H9 (cell line): ENCODE measurements at regions not wholly inside any gene's neighbourhood (a gene's known extent, or its start where the extent isn't known, plus 50 kb on each side); places are given as distances from the start of the nearest gene placed in this dataset.

Experiments used
- DNase-seq: peaks from one replicate; pipeline ENCODE4 v3.0.0-alpha.2; 2017
- H2AFZ ChIP-seq: one replicate; pipeline ENCODE4 v1.6.1; 2013; ENCODE audit warnings: mild to moderate bottlenecking, low read length, control low read depth, moderate library complexity
- H2AK5ac ChIP-seq: 2 replicates; pipeline ENCODE4 v1.6.1; 2013; ENCODE audit warnings: low read length, control low read depth, mixed read lengths; ENCODE audit not compliant: insufficient read length
- H2BK120ac ChIP-seq: one replicate; pipeline ENCODE4 v1.6.1; 2013; ENCODE audit warnings: low read depth, mild to moderate bottlenecking, low read length, control low read depth, inconsistent platforms; ENCODE audit not compliant: poor library complexity, severe bottlenecking
- H2BK12ac ChIP-seq: 2 replicates; pipeline ENCODE4 v1.6.1; 2013; ENCODE audit warnings: low read length, control low read depth, mixed read lengths, low read depth; ENCODE audit not compliant: insufficient read length
- H2BK15ac ChIP-seq: 2 replicates; pipeline ENCODE4 v1.6.1; 2013; ENCODE audit warnings: low read depth, low read length, control low read depth
- H2BK20ac ChIP-seq: one replicate; pipeline ENCODE4 v1.6.1; 2013; ENCODE audit warnings: low read depth, mild to moderate bottlenecking, low read length, control low read depth, inconsistent platforms; ENCODE audit not compliant: poor library complexity, severe bottlenecking
- H2BK5ac ChIP-seq: 2 replicates; pipeline ENCODE4 v1.6.1; 2013; ENCODE audit warnings: low read length, control low read depth, mixed read lengths; ENCODE audit not compliant: insufficient read length
- H3K14ac ChIP-seq: 2 replicates; pipeline ENCODE4 v1.6.1; 2013; ENCODE audit warnings: low read length, control low read depth; ENCODE audit not compliant: insufficient read depth
- H3K18ac ChIP-seq: 2 replicates; pipeline ENCODE4 v1.6.1; 2013; ENCODE audit warnings: low read depth, mild to moderate bottlenecking, mixed read lengths, low read length, control low read depth; ENCODE audit not compliant: insufficient read length
- H3K23ac ChIP-seq: 2 replicates; pipeline ENCODE4 v1.6.1; 2013; ENCODE audit warnings: low read length, control low read depth, mixed read lengths, low read depth; ENCODE audit not compliant: insufficient read length
- H3K23me2 ChIP-seq: 2 replicates; pipeline ENCODE4 v1.6.1; 2013; ENCODE audit warnings: low read depth, mild to moderate bottlenecking, mixed read lengths, low read length, control low read depth; ENCODE audit not compliant: insufficient read length, poor library complexity, severe bottlenecking
- H3K27ac ChIP-seq: 2 replicates; pipeline ENCODE4 v1.5.1; 2013; ENCODE audit warnings: low read length, control low read depth, mixed read lengths, low read depth; ENCODE audit not compliant: insufficient read length
- H3K27me3 ChIP-seq: 2 replicates; pipeline ENCODE4 v1.6.1; 2013; ENCODE audit warnings: low read length, control low read depth, inconsistent platforms; ENCODE audit not compliant: insufficient read depth
- H3K4ac ChIP-seq: 2 replicates; pipeline ENCODE4 v1.6.1; 2013; ENCODE audit warnings: low read depth, mild to moderate bottlenecking, control low read depth, inconsistent platforms, low read length, moderate library complexity
- H3K4me1 ChIP-seq: 2 replicates; pipeline ENCODE4 v1.6.1; 2013; ENCODE audit warnings: low read length, control low read depth, inconsistent platforms; ENCODE audit not compliant: insufficient read depth
- H3K4me2 ChIP-seq: 2 replicates; pipeline ENCODE4 v1.6.1; 2013; ENCODE audit warnings: low read length, control low read depth, mixed read lengths; ENCODE audit not compliant: insufficient read length, insufficient read depth
- H3K56ac ChIP-seq: 2 replicates; pipeline ENCODE4 v1.6.1; 2013; ENCODE audit warnings: low read depth, mild to moderate bottlenecking, mixed read lengths, low read length, control low read depth; ENCODE audit not compliant: insufficient read length
- H3K79me1 ChIP-seq: 2 replicates; pipeline ENCODE4 v1.6.1; 2013; ENCODE audit warnings: low read depth, mild to moderate bottlenecking, moderate library complexity, low read length, control low read depth, inconsistent platforms; ENCODE audit not compliant: insufficient read depth, poor library complexity, severe bottlenecking
- H3K79me2 ChIP-seq: 2 replicates; pipeline ENCODE4 v1.6.1; 2013; ENCODE audit warnings: low read length, control low read depth, inconsistent platforms; ENCODE audit not compliant: insufficient read depth
- H3K9ac ChIP-seq: 2 replicates; pipeline ENCODE4 v1.6.1; 2013; ENCODE audit warnings: low read length, control low read depth, mixed read lengths; ENCODE audit not compliant: insufficient read length; ENCODE audit errors: extremely low read depth
- H3K9me3 ChIP-seq: one replicate; pipeline ENCODE4 v1.6.1; 2013; ENCODE audit warnings: low read depth, low read length, inconsistent platforms; ENCODE audit not compliant: control insufficient read depth
- H3T11ph ChIP-seq: one replicate; pipeline ENCODE4 v1.6.1; 2013; ENCODE audit warnings: mild to moderate bottlenecking, low read length, control low read depth, inconsistent platforms
- H4K20me1 ChIP-seq: one replicate; pipeline ENCODE4 v1.6.1; 2013; ENCODE audit not compliant: control insufficient read depth, insufficient read length, insufficient read depth
- H4K5ac ChIP-seq: 2 replicates; pipeline ENCODE4 v1.6.1; 2013; ENCODE audit warnings: low read depth, mild to moderate bottlenecking, mixed read lengths, low read length, control low read depth; ENCODE audit not compliant: insufficient read length
- H4K8ac ChIP-seq: replicated peaks from 2 replicates; pipeline ENCODE4 v1.6.1; 2013; ENCODE audit warnings: low read length, control low read depth, mixed read lengths, low read depth; ENCODE audit not compliant: insufficient read length
- H4K91ac ChIP-seq: 2 replicates; pipeline ENCODE4 v1.6.1; 2013; ENCODE audit warnings: low read depth, mild to moderate bottlenecking, moderate library complexity, mixed read lengths, low read length, control low read depth; ENCODE audit not compliant: insufficient read length
- H3K27ac Mint-ChIP-seq, 3 experiments: 2 replicates in 2 of 3; 3 replicates in 1 of 3; pipeline ENCODE4 v1.8.0; 2020 to 2021; ENCODE audit warnings: mixed read lengths in 3 of 3, mild to moderate bottlenecking in 1 of 3, moderate library complexity in 1 of 3
- H3K27me3 Mint-ChIP-seq: 2 replicates; pipeline ENCODE4 v1.8.0; 2021; ENCODE audit warnings: low read depth, mild to moderate bottlenecking, moderate library complexity, mixed read lengths
- H3K36me3 Mint-ChIP-seq, 3 experiments: 2 replicates in 2 of 3; 3 replicates in 1 of 3; pipeline ENCODE4 v1.8.0; 2020 to 2021; ENCODE audit warnings: low read depth in 3 of 3, mixed read lengths in 3 of 3; ENCODE audit not compliant: insufficient read depth in 1 of 3
- H3K4me1 Mint-ChIP-seq, 2 experiments: 2 replicates each; pipeline ENCODE4 v1.8.0; 2020; ENCODE audit warnings: mixed read lengths in 2 of 2
- H3K4me3 Mint-ChIP-seq, 2 experiments: 2 replicates in 1 of 2; 3 replicates in 1 of 2; pipeline ENCODE4 v1.8.0; 2020 to 2021; ENCODE audit warnings: mild to moderate bottlenecking in 2 of 2, mixed read lengths in 2 of 2, moderate library complexity in 1 of 2
- H3K9me3 Mint-ChIP-seq, 2 experiments: 2 replicates in 1 of 2; 3 replicates in 1 of 2; pipeline ENCODE4 v1.8.0; 2020; ENCODE audit warnings: mild to moderate bottlenecking in 2 of 2, mixed read lengths in 2 of 2, moderate library complexity in 1 of 2
- whole genome bisulfite sequencing: extraction: QIAGEN DNeasy Blood & Tissue Kit; methylation state at CpG from one replicate; pipeline ENCODE4 v1.1.7; 2013; ENCODE audit warnings: missing lambda C conversion rate, low lambda C conversion rate, mixed read lengths; ENCODE audit not compliant: insufficient read length; ENCODE audit errors: extremely low coverage; 5-methylcytosine and 5-hydroxymethylcytosine counted together
- TF ChIP-seq, protein P1 (sequence below): fragments of 200-600 bp; sonication (generic); conservative IDR thresholded peaks from 3 replicates; pipeline ENCODE4 v1.8.0; 2021; ENCODE audit warnings: antibody characterized with exemption, mild to moderate bottlenecking

DNA sequence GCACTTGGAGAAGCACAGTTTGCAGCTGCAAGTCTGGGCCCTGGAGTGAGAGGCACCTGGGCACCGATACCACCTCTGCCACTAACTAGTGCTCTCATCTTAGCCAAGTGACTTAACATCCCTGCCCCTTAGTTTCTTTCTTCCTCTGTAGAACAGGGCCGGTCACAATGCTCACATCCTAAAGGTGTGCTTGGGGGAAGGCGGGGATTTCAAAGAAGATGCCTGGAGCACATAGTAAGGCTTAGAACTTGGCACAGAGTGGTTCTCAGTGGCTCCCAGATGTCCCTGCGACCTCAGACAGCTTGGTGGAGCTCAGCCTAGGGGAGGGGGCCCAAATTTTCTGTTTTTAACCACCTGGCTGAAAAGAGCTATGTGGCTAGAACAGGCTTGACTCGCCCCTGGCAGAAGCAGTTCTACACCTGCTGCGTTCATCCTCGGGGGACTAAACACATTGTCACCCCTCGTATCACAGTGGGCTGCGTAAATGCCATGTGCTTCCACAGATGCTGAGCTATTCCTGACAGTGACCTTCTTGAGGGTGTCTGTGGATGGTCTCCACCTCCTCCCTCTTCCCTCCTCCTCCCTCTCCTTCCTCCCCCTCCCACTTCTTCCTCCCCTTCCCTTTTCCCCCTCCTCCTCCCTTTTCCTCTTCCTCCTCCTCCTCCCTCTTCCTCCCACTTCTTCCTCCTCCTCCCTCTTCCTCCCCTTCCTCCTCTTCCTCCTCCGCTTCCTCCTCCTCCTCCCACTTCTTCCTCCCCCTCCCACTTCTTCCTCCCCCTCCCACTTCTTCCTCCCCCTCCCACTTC lies 112.1 kb downstream of the PHETA1 start:
- no peak overlapping the region for H4K8ac ChIP-seq
- Mint-ChIP-seq H3K9me3 (no peaks in the 10 kb centered on the region), H3K4me1 (peaks cover 0 to 4% of the 10 kb centered on the region in 2 experiments; a peak in 1 of 4 replicates), H3K27me3 (peaks cover 2% of the 10 kb centered on the region), H3K27ac (no peak overlapping the region), H3K36me3 (no peaks in the 10 kb centered on the region; a peak in 1 of 7 replicates), H3K4me3 (no peak overlapping the region)
- H3K4me2 ChIP-seq = no peak overlapping the region
- no peak overlapping the region for H2BK20ac ChIP-seq
- no peaks in the 10 kb centered on the region for H3K4me1 ChIP-seq
- WGBS = 100% methylated on average over 1 of the region's 10 CpGs
- no peak overlapping the region for H3K4ac ChIP-seq
- H2BK5ac ChIP-seq = no peak overlapping the region
- no peak for DNase-seq
- H4K20me1 ChIP-seq = no peaks in the 10 kb centered on the region
- no peak overlapping the region for H2AK5ac ChIP-seq
- H3K14ac ChIP-seq = no peak overlapping the region
- no peaks in the 10 kb centered on the region for H3K79me1 ChIP-seq
- no peak overlapping the region for H3K23ac ChIP-seq
- H4K5ac ChIP-seq = no peak overlapping the region
- H3T11ph ChIP-seq = no peak overlapping the region
- H3K9ac ChIP-seq = no peak overlapping the region
- H3K18ac ChIP-seq = no peak overlapping the region
- H2AFZ ChIP-seq = no peak overlapping the region
- H2BK120ac ChIP-seq = no peak overlapping the region
- H3K9me3 ChIP-seq = no peaks in the 10 kb centered on the region
- H3K56ac ChIP-seq = no peak overlapping the region
- no peak overlapping the region for H2BK15ac ChIP-seq
- H3K27ac ChIP-seq = no peak overlapping the region
- TF ChIP-seq, protein P1, sequence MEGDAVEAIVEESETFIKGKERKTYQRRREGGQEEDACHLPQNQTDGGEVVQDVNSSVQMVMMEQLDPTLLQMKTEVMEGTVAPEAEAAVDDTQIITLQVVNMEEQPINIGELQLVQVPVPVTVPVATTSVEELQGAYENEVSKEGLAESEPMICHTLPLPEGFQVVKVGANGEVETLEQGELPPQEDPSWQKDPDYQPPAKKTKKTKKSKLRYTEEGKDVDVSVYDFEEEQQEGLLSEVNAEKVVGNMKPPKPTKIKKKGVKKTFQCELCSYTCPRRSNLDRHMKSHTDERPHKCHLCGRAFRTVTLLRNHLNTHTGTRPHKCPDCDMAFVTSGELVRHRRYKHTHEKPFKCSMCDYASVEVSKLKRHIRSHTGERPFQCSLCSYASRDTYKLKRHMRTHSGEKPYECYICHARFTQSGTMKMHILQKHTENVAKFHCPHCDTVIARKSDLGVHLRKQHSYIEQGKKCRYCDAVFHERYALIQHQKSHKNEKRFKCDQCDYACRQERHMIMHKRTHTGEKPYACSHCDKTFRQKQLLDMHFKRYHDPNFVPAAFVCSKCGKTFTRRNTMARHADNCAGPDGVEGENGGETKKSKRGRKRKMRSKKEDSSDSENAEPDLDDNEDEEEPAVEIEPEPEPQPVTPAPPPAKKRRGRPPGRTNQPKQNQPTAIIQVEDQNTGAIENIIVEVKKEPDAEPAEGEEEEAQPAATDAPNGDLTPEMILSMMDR = no peak
- H3K27me3 ChIP-seq = no peaks in the 10 kb centered on the region; the same call in 1 of the 2 replicates
- no peaks in the 10 kb centered on the region for H3K23me2 ChIP-seq
- no peaks in the 10 kb centered on the region for H3K79me2 ChIP-seq
- no peak overlapping the region for H2BK12ac ChIP-seq
- no peak overlapping the region for H4K91ac ChIP-seq
